ENCODE measurements at regions not wholly inside any gene's neighbourhood (a gene's known extent, or its start where the extent isn't known, plus 50 kb on each side); places are given as distances from the start of the nearest gene placed in this dataset.
"Not testable (repeated sequence)": the region's sequence is repeated elsewhere in the genome, so short reads cannot be mapped to it uniquely, and the experiment has no call there.

DNA sequence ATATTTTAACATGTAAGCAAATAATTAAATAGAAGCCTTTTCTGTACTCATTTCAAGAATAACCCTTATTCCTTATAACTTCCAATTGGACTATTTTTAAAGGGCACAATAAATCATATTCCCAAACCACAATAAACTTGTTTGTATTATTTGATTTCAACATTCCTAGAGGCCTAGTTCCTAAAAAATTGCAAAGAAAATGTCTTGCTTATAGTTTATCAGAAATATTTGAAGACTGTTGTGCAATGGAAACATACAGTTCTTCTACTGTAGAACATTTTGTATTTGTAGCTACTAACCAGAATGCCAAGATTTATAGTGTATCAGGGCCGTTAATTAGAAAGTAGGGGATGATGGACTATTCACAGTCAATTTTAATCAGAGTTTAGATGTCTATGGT, 1037.0 kb upstream of the CDH18 start:
- no peaks in the 10 kb centered on the region for H3K36me3 Mint-ChIP-seq (ENCODE audit: low read depth)
- H3K9me3 Mint-ChIP-seq, result peaks cover 16% of the 10 kb centered on the region
- H3K27me3 Mint-ChIP-seq (ENCODE audit: insufficient read depth), result no peaks in the 10 kb centered on the region; the same call in 1 of the 2 replicates
- DNase-seq, result no peak
- no peaks in the 10 kb centered on the region for H3K4me1 Mint-ChIP-seq (ENCODE audit: low read depth)
- H3K4me3 Mint-ChIP-seq, result no peak overlapping the region
- TF ChIP-seq, protein P1, sequence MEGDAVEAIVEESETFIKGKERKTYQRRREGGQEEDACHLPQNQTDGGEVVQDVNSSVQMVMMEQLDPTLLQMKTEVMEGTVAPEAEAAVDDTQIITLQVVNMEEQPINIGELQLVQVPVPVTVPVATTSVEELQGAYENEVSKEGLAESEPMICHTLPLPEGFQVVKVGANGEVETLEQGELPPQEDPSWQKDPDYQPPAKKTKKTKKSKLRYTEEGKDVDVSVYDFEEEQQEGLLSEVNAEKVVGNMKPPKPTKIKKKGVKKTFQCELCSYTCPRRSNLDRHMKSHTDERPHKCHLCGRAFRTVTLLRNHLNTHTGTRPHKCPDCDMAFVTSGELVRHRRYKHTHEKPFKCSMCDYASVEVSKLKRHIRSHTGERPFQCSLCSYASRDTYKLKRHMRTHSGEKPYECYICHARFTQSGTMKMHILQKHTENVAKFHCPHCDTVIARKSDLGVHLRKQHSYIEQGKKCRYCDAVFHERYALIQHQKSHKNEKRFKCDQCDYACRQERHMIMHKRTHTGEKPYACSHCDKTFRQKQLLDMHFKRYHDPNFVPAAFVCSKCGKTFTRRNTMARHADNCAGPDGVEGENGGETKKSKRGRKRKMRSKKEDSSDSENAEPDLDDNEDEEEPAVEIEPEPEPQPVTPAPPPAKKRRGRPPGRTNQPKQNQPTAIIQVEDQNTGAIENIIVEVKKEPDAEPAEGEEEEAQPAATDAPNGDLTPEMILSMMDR (IDR thresholded peaks at IDR 0.05), result no peak
- H3K27ac Mint-ChIP-seq, result no peak overlapping the region

GRCh38 chr5:21013237-21013636, 1025.2 kb upstream of the CDH18 start:
- H3K27ac Mint-ChIP-seq, result no peak overlapping the region
- H3K36me3 Mint-ChIP-seq (ENCODE audit: low read depth), result no peaks in the 10 kb centered on the region
- peaks cover 34% of the 10 kb centered on the region for H3K9me3 Mint-ChIP-seq

GRCh38 chr5:21007781-21008180, 1019.8 kb upstream of the CDH18 start:
- Mint-ChIP-seq H3K9me3 (peaks cover 13% of the 10 kb centered on the region), H3K4me1 (ENCODE audit: low read depth) (no peaks in the 10 kb centered on the region), H3K36me3 (ENCODE audit: low read depth) (no peaks in the 10 kb centered on the region), H3K4me3 (no peak overlapping the region), H3K27ac (no peak overlapping the region), H3K27me3 (ENCODE audit: insufficient read depth) (no peaks in the 10 kb centered on the region)
- TF ChIP-seq, protein P1 (IDR thresholded peaks at IDR 0.05), result no peak
- no peak for DNase-seq

More at GRCh38 chr5:21013237-21013636, 1025.2 kb upstream of the CDH18 start:
- DNase-seq, result no peak
- Mint-ChIP-seq H3K27me3 (ENCODE audit: insufficient read depth) (no peaks in the 10 kb centered on the region), H3K4me3 (no peak overlapping the region), H3K4me1 (ENCODE audit: low read depth) (no peaks in the 10 kb centered on the region)
- TF ChIP-seq, protein P1 (IDR thresholded peaks at IDR 0.05), result no peak

- not testable (repeated sequence) for H3K4me3 Mint-ChIP-seq; DNase-seq; H3K27me3 Mint-ChIP-seq (ENCODE audit: insufficient read depth); H3K27ac Mint-ChIP-seq; H3K36me3 Mint-ChIP-seq (ENCODE audit: low read depth); H3K4me1 Mint-ChIP-seq (ENCODE audit: low read depth)
- peaks cover 62% of the 10 kb centered on the region for H3K9me3 Mint-ChIP-seq
Measured at GRCh38 chr5:20988933-20989332, 1000.9 kb upstream of the CDH18 start.

- H3K27ac Mint-ChIP-seq, result no peak overlapping the region
- H3K9me3 Mint-ChIP-seq, result peaks cover 45% of the 10 kb centered on the region
- no peaks in the 10 kb centered on the region for H3K27me3 Mint-ChIP-seq (ENCODE audit: insufficient read depth)
- peaks cover 5% of the 10 kb centered on the region; the same call in 1 of the 2 replicates for H3K36me3 Mint-ChIP-seq (ENCODE audit: low read depth)
- no peak overlapping the region for H3K4me3 Mint-ChIP-seq
- DNase-seq, result no peak
- H3K4me1 Mint-ChIP-seq (ENCODE audit: low read depth), result no peaks in the 10 kb centered on the region
- TF ChIP-seq, protein P1 (IDR thresholded peaks at IDR 0.05), result no peak
Measured at GRCh38 chr5:20985754-20986153, 997.8 kb upstream of the CDH18 start.

DNA sequence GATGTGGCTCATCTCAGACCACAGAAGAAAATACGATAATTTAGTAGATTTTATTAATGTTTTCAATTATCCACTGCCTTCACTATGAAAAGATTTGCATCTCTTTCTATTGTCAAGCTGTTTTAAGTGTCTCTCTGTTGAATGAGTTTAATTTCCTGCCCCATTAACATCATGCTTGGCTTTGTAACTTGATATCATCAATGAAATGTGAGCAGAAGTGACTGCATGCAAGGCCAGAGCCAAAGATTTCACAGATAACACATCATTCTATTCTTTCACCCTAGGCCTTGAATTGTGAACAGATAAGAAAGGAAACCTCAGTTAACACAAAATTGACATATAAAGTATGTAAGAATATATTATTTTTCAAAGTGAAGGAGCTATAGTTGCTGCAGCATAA, 986.4 kb upstream of the CDH18 start:
- DNase-seq, result no peak
- TF ChIP-seq, protein P1 (IDR thresholded peaks at IDR 0.05), result no peak
- no peak overlapping the region for H3K4me3 Mint-ChIP-seq
- H3K27me3 Mint-ChIP-seq (ENCODE audit: insufficient read depth), result no peaks in the 10 kb centered on the region
- H3K36me3 Mint-ChIP-seq (ENCODE audit: low read depth), result no peaks in the 10 kb centered on the region
- H3K27ac Mint-ChIP-seq, result no peak overlapping the region
- H3K4me1 Mint-ChIP-seq (ENCODE audit: low read depth), result no peaks in the 10 kb centered on the region
- peaks cover 15% of the 10 kb centered on the region for H3K9me3 Mint-ChIP-seq
